Tibial artery (tissue), 4 donors: ENCODE measurements at regions not wholly inside any gene's neighbourhood (a gene's known extent, or its start where the extent isn't known, plus 50 kb on each side); places are given as distances from the start of the nearest gene placed in this dataset.
"Not testable (repeated sequence)": the region's sequence is repeated elsewhere in the genome, so short reads cannot be mapped to it uniquely, and the experiment has no call there.

Experiments used
- DNase-seq, 2 donors: peaks; one replicate each; pipeline ENCODE4 v3.0.0-alpha.2; 2019
- H3K27ac ChIP-seq, 2 donors: fragments of 200-600 bp; sonication (generic) in 1 of 2; 1 replicate in 1 of 2; 2 replicates in 1 of 2; pipeline ENCODE4 v1.5.1; 2018 to 2019; ENCODE audit warnings: mild to moderate bottlenecking in 1 of 2
- H3K27me3 ChIP-seq, 2 donors: fragments of 200-600 bp; sonication (generic) in 1 of 2; one replicate each; pipeline versions ENCODE4 v1.5.1 to v1.6.0; 2016 to 2019
- H3K36me3 ChIP-seq, 3 donors: fragments of 200-600 bp; sonication (generic) in 2 of 3; one replicate each; pipeline ENCODE4 v1.5.1; 2016 to 2019; ENCODE audit warnings: mild to moderate bottlenecking in 2 of 3
- H3K4me1 ChIP-seq, 4 donors: fragments of 200-600 bp; sonication (generic) in 2 of 4; 1 replicate in 3 of 4; 2 replicates in 1 of 4; pipeline ENCODE4 v1.5.1; 2016 to 2019
- H3K4me3 ChIP-seq, 2 donors: fragments of 200-600 bp; sonication (generic) in 1 of 2; 1 replicate in 1 of 2; 2 replicates in 1 of 2; pipeline ENCODE4 v1.5.1; 2018 to 2019; ENCODE audit warnings: mild to moderate bottlenecking in 2 of 2
- H3K9me3 ChIP-seq, 3 donors: fragments of 200-600 bp; sonication (generic) in 1 of 3; one replicate each; pipeline ENCODE4 v1.5.1; 2016 to 2019
- intact Hi-C: fragments of 100-400 bp; cut with DNase I; formaldehyde crosslinking; loops from one replicate; pipeline ENCODE4 v1.15.0; 2023; ENCODE audit warnings: low total_unique reads
- TF ChIP-seq, protein P1 (sequence below), 2 experiments: fragments of 200-600 bp in 1 of 2; fragments of 450-650 bp in 1 of 2; IDR thresholded peaks; one replicate each; pipeline ENCODE4 v1.5.1; 2017 to 2019; ENCODE audit warnings: antibody characterized with exemption in 2 of 2, mild to moderate bottlenecking in 1 of 2, moderate library complexity in 1 of 2

DNA sequence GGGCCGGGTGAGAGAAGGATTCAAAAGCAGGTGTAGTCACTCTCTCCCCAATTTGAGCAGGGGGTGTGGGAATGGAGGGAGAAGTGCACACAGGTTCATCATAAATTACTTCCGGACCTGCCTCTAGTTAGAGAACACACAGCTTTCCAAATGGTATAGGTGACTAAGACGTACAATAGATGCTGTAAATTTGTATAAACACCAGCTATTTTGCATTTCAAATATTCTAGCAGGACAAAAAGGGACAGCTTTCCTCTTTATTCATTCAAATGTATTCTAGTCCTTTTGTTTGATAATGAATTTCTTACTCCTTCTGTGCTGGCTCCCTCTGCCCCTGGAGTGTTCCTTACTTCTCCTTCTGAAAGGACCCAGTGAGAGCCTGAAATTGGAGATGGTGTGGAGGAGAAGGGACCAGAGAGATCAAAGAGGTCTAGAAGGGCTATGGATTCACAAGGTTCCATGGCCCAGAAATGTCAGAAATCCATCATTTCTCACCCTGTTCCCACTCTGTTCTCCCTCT lies 53.2 kb upstream of the SH3BP4 start:
- H3K9me3 ChIP-seq = no peaks in the 10 kb centered on the region
- no peak for DNase-seq
- TF ChIP-seq, protein P1, sequence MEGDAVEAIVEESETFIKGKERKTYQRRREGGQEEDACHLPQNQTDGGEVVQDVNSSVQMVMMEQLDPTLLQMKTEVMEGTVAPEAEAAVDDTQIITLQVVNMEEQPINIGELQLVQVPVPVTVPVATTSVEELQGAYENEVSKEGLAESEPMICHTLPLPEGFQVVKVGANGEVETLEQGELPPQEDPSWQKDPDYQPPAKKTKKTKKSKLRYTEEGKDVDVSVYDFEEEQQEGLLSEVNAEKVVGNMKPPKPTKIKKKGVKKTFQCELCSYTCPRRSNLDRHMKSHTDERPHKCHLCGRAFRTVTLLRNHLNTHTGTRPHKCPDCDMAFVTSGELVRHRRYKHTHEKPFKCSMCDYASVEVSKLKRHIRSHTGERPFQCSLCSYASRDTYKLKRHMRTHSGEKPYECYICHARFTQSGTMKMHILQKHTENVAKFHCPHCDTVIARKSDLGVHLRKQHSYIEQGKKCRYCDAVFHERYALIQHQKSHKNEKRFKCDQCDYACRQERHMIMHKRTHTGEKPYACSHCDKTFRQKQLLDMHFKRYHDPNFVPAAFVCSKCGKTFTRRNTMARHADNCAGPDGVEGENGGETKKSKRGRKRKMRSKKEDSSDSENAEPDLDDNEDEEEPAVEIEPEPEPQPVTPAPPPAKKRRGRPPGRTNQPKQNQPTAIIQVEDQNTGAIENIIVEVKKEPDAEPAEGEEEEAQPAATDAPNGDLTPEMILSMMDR (IDR thresholded peaks at IDR 0.05) = no peak
- no peak overlapping the region for H3K27ac ChIP-seq
- no peak overlapping the region for H3K4me3 ChIP-seq
- no peaks in the 10 kb centered on the region for H3K4me1 ChIP-seq
- intact Hi-C loops = no loop called here
- no peaks in the 10 kb centered on the region for H3K36me3 ChIP-seq
- no peaks in the 10 kb centered on the region for H3K27me3 ChIP-seq

DNA sequence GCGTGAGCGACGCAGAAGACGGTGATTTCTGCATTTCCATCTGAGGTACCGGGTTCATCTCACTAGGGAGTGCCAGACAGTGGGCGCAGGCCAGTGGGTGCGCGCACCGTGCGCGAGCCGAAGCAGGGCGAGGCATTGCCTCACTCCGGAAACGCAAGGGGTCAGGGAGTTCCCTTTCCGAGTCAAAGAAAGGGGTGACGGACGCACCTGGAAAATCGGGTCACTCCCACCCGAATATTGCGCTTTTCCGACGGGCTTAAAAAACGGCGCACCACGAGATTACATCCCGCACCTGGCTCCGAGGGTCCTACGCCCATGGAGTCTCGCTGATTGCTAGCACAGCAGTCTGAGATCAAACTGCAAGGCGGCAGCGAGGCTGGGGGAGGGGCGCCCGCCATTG lies 63.4 kb upstream of the SH3BP4 start:
- intact Hi-C loops, H3K27ac ChIP-seq: not testable (repeated sequence)

DNA sequence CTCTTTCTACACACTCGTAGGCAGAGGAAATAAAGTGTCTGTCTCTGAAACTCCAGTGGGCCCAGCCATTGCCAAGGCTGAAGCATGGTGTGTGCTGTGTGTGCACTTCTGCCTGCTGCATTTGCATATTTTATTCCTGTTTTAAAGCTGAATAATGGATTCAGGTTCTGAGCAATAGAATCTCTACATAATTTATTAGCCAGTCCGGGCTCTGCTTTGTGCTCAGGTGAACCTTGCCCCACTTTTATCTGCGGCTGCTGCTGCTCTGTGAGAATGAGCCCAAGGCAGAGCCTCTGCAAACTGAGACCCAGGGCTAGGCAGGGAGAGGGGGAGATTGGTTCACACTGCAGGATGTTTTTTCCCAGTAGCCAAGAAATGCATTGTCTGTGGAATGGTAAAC lies 64.6 kb upstream of the SH3BP4 start:
- no peak overlapping the region for H3K4me3 ChIP-seq
- intact Hi-C loops = no loop called here

More for the DNA sequence above, 63.4 kb upstream of the SH3BP4 start:
- H3K4me3 ChIP-seq, H3K27me3 ChIP-seq, DNase-seq, H3K4me1 ChIP-seq, H3K36me3 ChIP-seq, H3K9me3 ChIP-seq: not testable (repeated sequence)

DNA sequence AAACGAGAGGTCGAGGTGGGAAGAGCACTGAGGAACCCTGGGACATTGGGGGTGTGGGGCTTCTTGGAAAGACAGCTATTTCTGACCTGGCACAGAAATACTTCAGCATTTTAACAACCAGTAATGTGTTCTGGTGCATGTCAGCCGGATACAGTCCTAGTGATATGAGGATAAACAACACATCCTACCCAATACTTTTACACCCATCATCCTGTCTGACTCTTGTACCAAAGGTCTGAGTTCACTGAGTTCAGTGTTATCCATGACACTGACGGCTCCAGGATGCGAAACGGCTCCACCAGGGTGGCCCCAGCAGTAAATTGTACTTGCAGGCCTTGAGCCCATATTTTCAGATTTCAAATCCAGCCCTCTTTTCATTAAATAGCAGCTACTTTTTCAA lies 65.9 kb upstream of the SH3BP4 start:
- DNase-seq = no peak
- no peaks in the 10 kb centered on the region for H3K9me3 ChIP-seq
- no peak overlapping the region for H3K27ac ChIP-seq
- no peak overlapping the region for H3K4me3 ChIP-seq
- TF ChIP-seq, protein P1 (IDR thresholded peaks at IDR 0.05) = no peak
- peaks cover 0 to 6% of the 10 kb centered on the region in 2 donors for H3K27me3 ChIP-seq
- H3K4me1 ChIP-seq = peaks cover 0 to 15% (median 1%) of the 10 kb centered on the region in 4 donors
- intact Hi-C loops = no loop called here
- H3K36me3 ChIP-seq = no peaks in the 10 kb centered on the region

More for the DNA sequence above, 64.6 kb upstream of the SH3BP4 start:
- no peaks in the 10 kb centered on the region for H3K9me3 ChIP-seq
- TF ChIP-seq, protein P1 (IDR thresholded peaks at IDR 0.05) = no peak
- peaks cover 0 to 2% (median 0%) of the 10 kb centered on the region in 4 donors for H3K4me1 ChIP-seq
- peaks cover 0 to 6% of the 10 kb centered on the region in 2 donors for H3K27me3 ChIP-seq
- H3K36me3 ChIP-seq = no peaks in the 10 kb centered on the region
- no peak for DNase-seq
- H3K27ac ChIP-seq = no peak overlapping the region

DNA sequence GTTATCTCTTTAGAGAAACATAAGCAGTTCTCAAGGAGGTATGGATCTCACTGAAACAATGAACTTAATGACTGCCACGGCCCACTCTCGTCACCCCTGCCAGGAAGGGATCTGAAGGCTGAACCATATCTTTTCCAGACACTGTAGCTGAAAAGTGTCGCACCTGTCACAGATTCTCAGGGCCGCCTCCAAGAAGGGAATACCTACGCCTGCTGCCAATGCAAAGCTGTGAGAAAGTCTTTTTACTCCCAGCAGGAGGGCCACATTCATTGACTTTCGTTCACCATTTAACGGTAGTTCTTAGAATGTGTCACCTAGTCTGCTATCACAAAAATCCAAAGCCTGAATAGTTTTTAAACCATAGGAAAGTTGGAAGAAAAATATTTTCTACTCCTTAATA lies 66.7 kb upstream of the SH3BP4 start:
- no peak for DNase-seq
- no peak overlapping the region for H3K4me3 ChIP-seq
- no peak overlapping the region for H3K27ac ChIP-seq
- H3K4me1 ChIP-seq = peaks cover 0 to 16% (median 2%) of the 10 kb centered on the region in 4 donors
- no peaks in the 10 kb centered on the region for H3K36me3 ChIP-seq
- H3K9me3 ChIP-seq = no peaks in the 10 kb centered on the region
- intact Hi-C loops = no loop called here
- peaks cover 0 to 6% of the 10 kb centered on the region in 2 donors for H3K27me3 ChIP-seq
- TF ChIP-seq, protein P1 (IDR thresholded peaks at IDR 0.05) = no peak

DNA sequence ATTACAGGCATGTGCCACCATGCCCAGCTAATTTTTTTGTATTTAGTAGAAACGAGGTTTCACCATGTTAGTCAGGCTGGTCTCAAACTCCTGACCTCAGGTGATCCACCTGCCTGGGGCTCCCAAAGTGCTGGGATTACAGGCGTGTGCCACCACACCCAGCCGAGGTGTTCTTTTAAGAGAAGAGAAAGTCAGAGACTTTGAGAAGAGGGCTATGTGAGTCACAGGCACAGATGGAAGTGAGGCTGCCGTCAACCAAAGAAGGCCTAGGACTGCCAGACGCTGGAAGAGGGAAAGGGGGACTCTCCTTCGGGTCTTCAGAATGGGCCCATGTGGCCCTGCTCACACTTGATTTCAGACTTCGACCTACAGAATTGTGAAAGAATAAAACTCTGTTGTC lies 67.2 kb upstream of the SH3BP4 start:
- TF ChIP-seq, protein P1 (IDR thresholded peaks at IDR 0.05) = no peak
- no peak overlapping the region for H3K4me3 ChIP-seq
- H3K4me1 ChIP-seq = peaks cover 0 to 16% (median 2%) of the 10 kb centered on the region in 4 donors
- H3K36me3 ChIP-seq = no peaks in the 10 kb centered on the region
- intact Hi-C loops = no loop called here
- H3K27ac ChIP-seq = no peak overlapping the region
- H3K9me3 ChIP-seq = no peaks in the 10 kb centered on the region
- peaks cover 0 to 6% of the 10 kb centered on the region in 2 donors for H3K27me3 ChIP-seq
- no peak for DNase-seq
